ENCODE measurements at regions not wholly inside any gene's neighbourhood (a gene's known extent, or its start where the extent isn't known, plus 50 kb on each side); places are given as distances from the start of the nearest gene placed in this dataset.

- ChIA-PET POLR2A (no interaction called here), CTCF (interaction anchor here (1.1 kb wide), 1 partner anchor 76 kb away, joined by 3 read pairs; no protein-coding TSS in a partner anchor)
- no peaks in the 10 kb centered on the region for H3K9me3 ChIP-seq
- TF ChIP-seq USF2 (IDR thresholded peaks at IDR 0.05; ENCODE audit: borderline replicate concordance, low read depth, low read length) (no peak), GATA2 (CRISPR knock-in tag; IDR thresholded peaks at IDR 0.05) (no peak), EZH2phosphoT487 (IDR thresholded peaks at IDR 0.05; ENCODE audit: borderline replicate concordance, low read depth) (no peak), ELF1 (IDR thresholded peaks at IDR 0.05) (no peak), RFX5 (IDR thresholded peaks at IDR 0.05; ENCODE audit: low read length) (no peak), FOXJ3 (CRISPR knock-in tag; IDR thresholded peaks at IDR 0.05) (no peak), CTCF (IDR thresholded peaks at IDR 0.05) (peak; percentile 18; the same call in 1 of the 2 replicates)
- no peak for DNase-seq
- H3K9ac ChIP-seq: no peak overlapping the region
- no peaks in the 10 kb centered on the region for H3K79me2 ChIP-seq (ENCODE audit: insufficient read depth)
- no peaks in the 10 kb centered on the region for H3F3A ChIP-seq (replicated peaks; ENCODE audit: insufficient read depth)
- no peaks in the 10 kb centered on the region; the same call in 1 of the 2 replicates for H3K27me3 ChIP-seq (ENCODE audit: insufficient read depth)
- no peaks in the 10 kb centered on the region for H4K20me1 ChIP-seq (ENCODE audit: insufficient read depth)
- no peaks in the 10 kb centered on the region for H3K9me2 ChIP-seq
- 36% methylated on average over 10 of the region's 13 CpGs for WGBS (ENCODE audit: low lambda C conversion rate)
- no peak overlapping the region for H3K4me2 ChIP-seq
- H3K4me1 ChIP-seq (ENCODE audit: control insufficient read depth in 1 of 2, insufficient read depth in 2 of 2, low read depth in 1 of 2, low read length in 1 of 2): no peaks in the 10 kb centered on the region
- H3K27ac ChIP-seq (ENCODE audit: low read depth in 2 of 2, low read length in 1 of 2): no peak overlapping the region
- no peaks in the 10 kb centered on the region for H3K36me3 ChIP-seq (replicated peaks in 1 of 2; ENCODE audit: control insufficient read depth in 1 of 2, insufficient read depth in 2 of 2, low read length in 1 of 2)
- no peak overlapping the region for H2AFZ ChIP-seq (ENCODE audit: low read depth)
- no peak overlapping the region for H3K4me3 ChIP-seq (ENCODE audit: low read depth in 2 of 2, low read length in 1 of 2)
Measured at GRCh38 chr13:22944378-22944777, 236.4 kb upstream of the SGCG start.

- Histone ChIP-seq H3K36me3 (replicated peaks in 1 of 2; ENCODE audit: control insufficient read depth in 1 of 2, insufficient read depth in 2 of 2, low read length in 1 of 2) (no peaks in the 10 kb centered on the region), H3K9me3 (no peaks in the 10 kb centered on the region), H3K27me3 (ENCODE audit: insufficient read depth) (no peaks in the 10 kb centered on the region; the same call in 1 of the 2 replicates), H3K4me1 (ENCODE audit: control insufficient read depth in 1 of 2, insufficient read depth in 2 of 2, low read depth in 1 of 2, low read length in 1 of 2) (no peaks in the 10 kb centered on the region), H3K4me2 (no peak overlapping the region), H3K9ac (no peak overlapping the region), H3K9me2 (no peaks in the 10 kb centered on the region), H4K20me1 (ENCODE audit: insufficient read depth) (no peaks in the 10 kb centered on the region), H2AFZ (ENCODE audit: low read depth) (no peak overlapping the region), H3K79me2 (ENCODE audit: insufficient read depth) (no peaks in the 10 kb centered on the region), H3K4me3 (ENCODE audit: low read depth in 2 of 2, low read length in 1 of 2) (no peak overlapping the region), H3F3A (replicated peaks; ENCODE audit: insufficient read depth) (no peaks in the 10 kb centered on the region), H3K27ac (ENCODE audit: low read depth in 2 of 2, low read length in 1 of 2) (no peak overlapping the region)
- POLR2A ChIA-PET: no interaction called here
- TF ChIP-seq EP300 (IDR thresholded peaks at IDR 0.05; ENCODE audit: borderline replicate concordance in 1 of 2, low read depth in 1 of 2, low read length in 1 of 2): no peak
- no peak for TF ChIP-seq RFX5 (IDR thresholded peaks at IDR 0.05; ENCODE audit: low read length)
- no peak for DNase-seq
- CTCF ChIA-PET: no interaction called here
- WGBS (ENCODE audit: low lambda C conversion rate): 23% methylated on average over 9 of the region's 9 CpGs
Measured at GRCh38 chr13:22945321-22946226, 235.2 kb upstream of the SGCG start.

All from SK-N-SH (cell line).